ENCODE measurements at regions not wholly inside any gene's neighbourhood (a gene's known extent, or its start where the extent isn't known, plus 50 kb on each side); places are given as distances from the start of the nearest gene placed in this dataset.

GRCh38 chr22:49602481-49602880, 225.2 kb downstream of the BRD1 start:
- no peak overlapping the region for H3K27ac ChIP-seq
- TF ChIP-seq CTCF (IDR thresholded peaks at IDR 0.05), result no peak
- no peak for TF ChIP-seq ZFX (IDR thresholded peaks at IDR 0.05; ENCODE audit: borderline replicate concordance)

GRCh38 chr22:49601614-49602321, 225.9 kb downstream of the BRD1 start:
- H3K27ac ChIP-seq, result no peak overlapping the region
- TF ChIP-seq CTCF (IDR thresholded peaks at IDR 0.05), result no peak
- no peak for TF ChIP-seq ZFX (IDR thresholded peaks at IDR 0.05; ENCODE audit: borderline replicate concordance)

GRCh38 chr22:49600891-49601431, 226.7 kb downstream of the BRD1 start:
- no peak for TF ChIP-seq CTCF (IDR thresholded peaks at IDR 0.05)
- H3K27ac ChIP-seq, result no peak overlapping the region

- TF ChIP-seq ZFX (IDR thresholded peaks at IDR 0.05; ENCODE audit: borderline replicate concordance), result no peak
- TF ChIP-seq CTCF (IDR thresholded peaks at IDR 0.05), result no peak
- no peak overlapping the region for H3K27ac ChIP-seq
Measured at GRCh38 chr22:49600468-49600867, 227.2 kb downstream of the BRD1 start.

GRCh38 chr22:49599691-49600455, 227.8 kb downstream of the BRD1 start:
- TF ChIP-seq CTCF (IDR thresholded peaks at IDR 0.05) (no peak), ZFX (IDR thresholded peaks at IDR 0.05; ENCODE audit: borderline replicate concordance) (no peak)
- H3K27ac ChIP-seq, result no peak overlapping the region

- no peak for TF ChIP-seq CTCF (IDR thresholded peaks at IDR 0.05)
- TF ChIP-seq ZFX (IDR thresholded peaks at IDR 0.05; ENCODE audit: borderline replicate concordance), result no peak
Measured at GRCh38 chr22:49599039-49599438, 228.6 kb downstream of the BRD1 start.

GRCh38 chr22:49598338-49598737, 229.3 kb downstream of the BRD1 start:
- TF ChIP-seq CTCF (IDR thresholded peaks at IDR 0.05) (no peak), ZFX (IDR thresholded peaks at IDR 0.05; ENCODE audit: borderline replicate concordance) (no peak)
- H3K27ac ChIP-seq, result no peak overlapping the region

More at GRCh38 chr22:49599039-49599438, 228.6 kb downstream of the BRD1 start:
- H3K27ac ChIP-seq, result no peak overlapping the region
